OCI-LY3 (cell line): ENCODE measurements at regions not wholly inside any gene's neighbourhood (a gene's known extent, or its start where the extent isn't known, plus 50 kb on each side); places are given as distances from the start of the nearest gene placed in this dataset.

ENCODE experiments used
- H2AFZ ChIP-seq: fragments of 200-600, 300-600 bp; shearing (Covaris generic); 2 replicates; pipeline ENCODE4 v1.6.0; 2014; ENCODE audit warnings: antibody characterized with exemption, low read depth, low read length
- H3K27ac ChIP-seq: fragments of 200-600, 300-600 bp; sonication (generic); 2 replicates; pipeline ENCODE4 v1.5.1; 2014; ENCODE audit warnings: mild to moderate bottlenecking, low read length, moderate library complexity, mixed read lengths
- H3K27me3 ChIP-seq: fragments of 200-600, 300-600 bp; sonication (generic); 2 replicates; pipeline ENCODE4 v1.6.1; 2014; ENCODE audit warnings: low read depth, low read length, mixed read lengths
- H3K36me3 ChIP-seq: fragments of 200-600, 300-600 bp; sonication (generic); replicated peaks from 2 replicates; pipeline ENCODE3; 2014; ENCODE audit warnings: low read depth, low read length, mixed read lengths
- H3K4me1 ChIP-seq: fragments of 300-600, 200-600 bp; sonication (generic); 2 replicates; pipeline ENCODE4 v1.6.1; 2014; ENCODE audit warnings: low read length, mixed read lengths
- H3K4me2 ChIP-seq: fragments of 200-600, 300-600 bp; sonication (generic); 2 replicates; pipeline ENCODE4 v1.6.1; 2014; ENCODE audit warnings: low read length, mixed read lengths
- H3K4me3 ChIP-seq: fragments of 300-600, 200-600 bp; sonication (generic); 2 replicates; pipeline ENCODE4 v1.5.1; 2014; ENCODE audit warnings: antibody characterized with exemption, mild to moderate bottlenecking, low read length, moderate library complexity
- H3K79me2 ChIP-seq: fragments of 300-600, 200-600 bp; shearing (Covaris generic); 2 replicates; pipeline ENCODE4 v1.6.1; 2014; ENCODE audit warnings: mild to moderate bottlenecking, low read length, mixed read lengths
- H3K9ac ChIP-seq: fragments of 300-600, 200-600 bp; shearing (Covaris generic); 2 replicates; pipeline ENCODE4 v1.6.0; 2014; ENCODE audit warnings: mild to moderate bottlenecking, low read length, moderate library complexity
- H3K9me3 ChIP-seq: fragments of 200-600, 300-600 bp; shearing (Covaris generic); 2 replicates; pipeline ENCODE4 v1.6.1; 2014; ENCODE audit warnings: low read length, mixed read lengths; ENCODE audit not compliant: insufficient read depth
- H4K20me1 ChIP-seq: fragments of 200-600, 300-600 bp; sonication (generic); 2 replicates; pipeline ENCODE4 v1.6.1; 2016; ENCODE audit warnings: low read length, mixed read lengths; ENCODE audit not compliant: insufficient read depth
- CTCF ChIP-seq: fragments of 200-600, 300-600 bp; sonication (generic); IDR thresholded peaks from 2 replicates; pipeline ENCODE4 v1.5.1; 2014; ENCODE audit warnings: antibody characterized with exemption, low read length, low read depth
- EZH2phosphoT487 ChIP-seq: fragments of 200-600 bp; shearing (Covaris generic); IDR thresholded peaks from 2 replicates; pipeline ENCODE4 v1.6.1; 2018; ENCODE audit warnings: antibody characterized with exemption, mixed run types, low read depth

DNA sequence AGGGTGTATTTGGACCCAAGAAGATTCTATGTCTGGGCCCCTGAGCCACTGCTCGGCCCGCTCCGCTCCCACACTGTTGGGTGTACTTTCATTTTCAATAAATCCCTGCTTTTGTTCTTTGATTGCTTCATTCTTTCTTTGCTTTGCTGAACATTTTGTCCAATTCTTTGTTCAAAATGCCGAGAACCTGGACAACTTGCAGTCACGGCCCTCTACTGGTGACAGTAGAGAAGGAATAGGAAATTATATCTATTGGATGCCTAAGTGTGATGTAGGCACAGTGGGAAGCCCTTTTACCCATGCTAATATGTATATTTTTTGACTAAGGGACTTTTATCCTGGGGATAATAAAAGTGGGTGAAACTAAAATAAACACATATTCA lies 340.8 kb downstream of the LRRC3B start:
- H3K27ac ChIP-seq: peak overlapping the region; percentile 79
- H3K36me3 ChIP-seq: no peaks in the 10 kb centered on the region
- no peaks in the 10 kb centered on the region for H3K9me3 ChIP-seq
- H3K4me1 ChIP-seq: peaks cover 34% of the 10 kb centered on the region
- TF ChIP-seq CTCF (peak; percentile 42), EZH2phosphoT487 (no peak)
- no peaks in the 10 kb centered on the region for H3K27me3 ChIP-seq
- H2AFZ ChIP-seq: peak overlapping the region; percentile 53; the same call in 1 of the 2 replicates
- no peaks in the 10 kb centered on the region for H4K20me1 ChIP-seq
- no peaks in the 10 kb centered on the region for H3K79me2 ChIP-seq
- no peak overlapping the region for H3K4me3 ChIP-seq
- H3K9ac ChIP-seq: no peak overlapping the region
- H3K4me2 ChIP-seq: no peak overlapping the region

DNA sequence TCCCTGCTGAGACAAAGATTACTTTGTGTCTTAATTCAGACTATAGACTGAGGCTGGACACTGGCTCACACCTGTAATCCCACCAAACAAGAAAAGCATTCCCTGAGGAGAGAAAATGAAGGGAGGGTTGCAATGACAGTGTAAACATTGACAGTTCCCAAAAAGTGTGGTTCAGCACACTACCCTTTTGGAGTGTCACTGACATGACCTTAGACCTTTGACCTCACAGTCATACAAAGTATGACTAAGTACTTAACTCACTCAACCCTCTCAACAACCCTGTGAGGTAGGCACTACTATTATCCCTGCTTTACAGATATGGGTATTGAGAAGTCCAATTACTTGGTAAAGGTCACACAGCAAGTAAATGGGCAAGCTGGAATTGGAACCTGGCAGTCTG lies 341.7 kb downstream of the LRRC3B start:
- no peaks in the 10 kb centered on the region for H3K9me3 ChIP-seq
- H3K36me3 ChIP-seq: no peaks in the 10 kb centered on the region
- no peaks in the 10 kb centered on the region for H4K20me1 ChIP-seq
- H3K79me2 ChIP-seq: no peaks in the 10 kb centered on the region
- H2AFZ ChIP-seq: no peak overlapping the region
- H3K27me3 ChIP-seq: no peaks in the 10 kb centered on the region
- TF ChIP-seq CTCF: no peak
- no peak for TF ChIP-seq EZH2phosphoT487
- H3K9ac ChIP-seq: no peak overlapping the region
- H3K27ac ChIP-seq: no peak overlapping the region
- no peak overlapping the region for H3K4me3 ChIP-seq
- H3K4me2 ChIP-seq: no peak overlapping the region
- peaks cover 34% of the 10 kb centered on the region for H3K4me1 ChIP-seq

- Histone ChIP-seq H3K4me2 (no peak overlapping the region), H3K79me2 (no peaks in the 10 kb centered on the region), H3K4me3 (no peak overlapping the region), H3K4me1 (peaks cover 34% of the 10 kb centered on the region), H4K20me1 (no peaks in the 10 kb centered on the region), H3K9me3 (no peaks in the 10 kb centered on the region), H3K9ac (no peak overlapping the region), H3K27ac (no peak overlapping the region), H2AFZ (no peak overlapping the region), H3K36me3 (no peaks in the 10 kb centered on the region), H3K27me3 (no peaks in the 10 kb centered on the region)
- TF ChIP-seq CTCF: no peak
- no peak for TF ChIP-seq EZH2phosphoT487
These were observed 342.3 kb downstream of the LRRC3B start for GRCh38 chr3:26964836-26965235.

DNA sequence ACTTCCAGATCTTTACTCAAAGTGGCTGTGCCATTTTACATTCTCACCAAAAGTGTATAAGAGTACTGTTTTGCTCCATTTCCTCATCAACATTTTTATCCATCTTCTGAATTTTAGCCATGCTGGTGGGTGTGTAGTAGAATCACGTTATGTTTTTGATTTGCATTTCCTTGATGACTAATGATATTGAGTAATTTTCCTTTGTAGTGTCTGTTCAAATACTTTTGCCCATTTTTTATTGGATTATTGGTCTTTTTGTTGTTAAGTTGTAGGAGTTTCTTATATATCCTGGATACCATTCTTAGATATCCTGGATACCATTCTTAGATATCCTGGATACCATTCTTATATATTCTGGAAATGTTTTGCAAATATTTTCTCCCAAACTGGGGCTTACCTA lies 344.9 kb downstream of the LRRC3B start:
- Histone ChIP-seq H3K9ac (no peak overlapping the region), H3K4me2 (no peak overlapping the region), H3K27ac (no peak overlapping the region), H3K27me3 (no peaks in the 10 kb centered on the region), H3K4me3 (no peak overlapping the region), H2AFZ (no peak overlapping the region), H3K79me2 (no peaks in the 10 kb centered on the region), H3K9me3 (no peaks in the 10 kb centered on the region), H3K4me1 (peaks cover 10% of the 10 kb centered on the region), H4K20me1 (no peaks in the 10 kb centered on the region), H3K36me3 (no peaks in the 10 kb centered on the region)
- no peak for TF ChIP-seq EZH2phosphoT487
